ENCODE measurements at regions not wholly inside any gene's neighbourhood (a gene's known extent, or its start where the extent isn't known, plus 50 kb on each side); places are given as distances from the start of the nearest gene placed in this dataset.

DNA sequence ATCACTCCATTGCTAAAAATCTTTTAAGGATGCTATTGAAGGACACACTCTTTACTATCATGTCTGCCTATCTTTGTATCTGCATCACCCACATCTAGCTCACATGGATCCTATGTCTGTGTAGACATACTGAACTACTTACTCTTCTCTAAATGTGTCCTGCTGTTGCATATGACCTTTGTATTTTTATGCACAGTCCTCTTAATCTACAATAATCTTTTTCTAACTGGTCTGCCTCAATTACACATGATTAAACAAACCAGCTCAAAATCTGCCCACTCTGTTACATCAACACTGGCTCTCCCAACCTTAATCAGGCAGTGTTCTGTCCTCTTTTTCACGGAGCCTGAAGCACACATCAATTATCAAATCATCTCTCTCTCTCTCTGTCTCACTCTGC is 316.3 kb upstream of the MGAT4C start:
- TF ChIP-seq, protein P1, sequence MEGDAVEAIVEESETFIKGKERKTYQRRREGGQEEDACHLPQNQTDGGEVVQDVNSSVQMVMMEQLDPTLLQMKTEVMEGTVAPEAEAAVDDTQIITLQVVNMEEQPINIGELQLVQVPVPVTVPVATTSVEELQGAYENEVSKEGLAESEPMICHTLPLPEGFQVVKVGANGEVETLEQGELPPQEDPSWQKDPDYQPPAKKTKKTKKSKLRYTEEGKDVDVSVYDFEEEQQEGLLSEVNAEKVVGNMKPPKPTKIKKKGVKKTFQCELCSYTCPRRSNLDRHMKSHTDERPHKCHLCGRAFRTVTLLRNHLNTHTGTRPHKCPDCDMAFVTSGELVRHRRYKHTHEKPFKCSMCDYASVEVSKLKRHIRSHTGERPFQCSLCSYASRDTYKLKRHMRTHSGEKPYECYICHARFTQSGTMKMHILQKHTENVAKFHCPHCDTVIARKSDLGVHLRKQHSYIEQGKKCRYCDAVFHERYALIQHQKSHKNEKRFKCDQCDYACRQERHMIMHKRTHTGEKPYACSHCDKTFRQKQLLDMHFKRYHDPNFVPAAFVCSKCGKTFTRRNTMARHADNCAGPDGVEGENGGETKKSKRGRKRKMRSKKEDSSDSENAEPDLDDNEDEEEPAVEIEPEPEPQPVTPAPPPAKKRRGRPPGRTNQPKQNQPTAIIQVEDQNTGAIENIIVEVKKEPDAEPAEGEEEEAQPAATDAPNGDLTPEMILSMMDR (IDR thresholded peaks at IDR 0.05) = no peak
- TF ChIP-seq EZH2phosphoT487 (IDR thresholded peaks at IDR 0.05) = no peak
- TF ChIP-seq EZH2 (IDR thresholded peaks at IDR 0.05) = no peak
